ENCODE measurements at regions not wholly inside any gene's neighbourhood (a gene's known extent, or its start where the extent isn't known, plus 50 kb on each side); places are given as distances from the start of the nearest gene placed in this dataset.

GRCh38 chr1:184315254-184315653 lies 71.6 kb upstream of the C1orf21 start:
- TF ChIP-seq CTCF (IDR thresholded peaks at IDR 0.05) (no peak), RNF2 (IDR thresholded peaks at IDR 0.05; ENCODE audit: borderline replicate concordance, low read depth) (no peak), CEBPB (IDR thresholded peaks at IDR 0.05) (no peak), RAD21 (conservative IDR thresholded peaks at IDR 0.05 in 1 of 2, IDR thresholded peaks at IDR 0.05 in 1 of 2) (no peak), POLR2A (IDR thresholded peaks at IDR 0.05; ENCODE audit: low read length) (no peak), REST (IDR thresholded peaks at IDR 0.05) (no peak), HOXB5 (CRISPR knock-in tag; IDR thresholded peaks at IDR 0.05) (no peak)
- TF ChIP-seq, protein P1, sequence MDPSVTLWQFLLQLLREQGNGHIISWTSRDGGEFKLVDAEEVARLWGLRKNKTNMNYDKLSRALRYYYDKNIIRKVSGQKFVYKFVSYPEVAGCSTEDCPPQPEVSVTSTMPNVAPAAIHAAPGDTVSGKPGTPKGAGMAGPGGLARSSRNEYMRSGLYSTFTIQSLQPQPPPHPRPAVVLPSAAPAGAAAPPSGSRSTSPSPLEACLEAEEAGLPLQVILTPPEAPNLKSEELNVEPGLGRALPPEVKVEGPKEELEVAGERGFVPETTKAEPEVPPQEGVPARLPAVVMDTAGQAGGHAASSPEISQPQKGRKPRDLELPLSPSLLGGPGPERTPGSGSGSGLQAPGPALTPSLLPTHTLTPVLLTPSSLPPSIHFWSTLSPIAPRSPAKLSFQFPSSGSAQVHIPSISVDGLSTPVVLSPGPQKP (IDR thresholded peaks at IDR 0.05; ENCODE audit: low read depth, low read length): no peak
- TF ChIP-seq, protein P2, sequence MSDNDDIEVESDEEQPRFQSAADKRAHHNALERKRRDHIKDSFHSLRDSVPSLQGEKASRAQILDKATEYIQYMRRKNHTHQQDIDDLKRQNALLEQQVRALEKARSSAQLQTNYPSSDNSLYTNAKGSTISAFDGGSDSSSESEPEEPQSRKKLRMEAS (IDR thresholded peaks at IDR 0.05): no peak
- TF ChIP-seq, protein P3, sequence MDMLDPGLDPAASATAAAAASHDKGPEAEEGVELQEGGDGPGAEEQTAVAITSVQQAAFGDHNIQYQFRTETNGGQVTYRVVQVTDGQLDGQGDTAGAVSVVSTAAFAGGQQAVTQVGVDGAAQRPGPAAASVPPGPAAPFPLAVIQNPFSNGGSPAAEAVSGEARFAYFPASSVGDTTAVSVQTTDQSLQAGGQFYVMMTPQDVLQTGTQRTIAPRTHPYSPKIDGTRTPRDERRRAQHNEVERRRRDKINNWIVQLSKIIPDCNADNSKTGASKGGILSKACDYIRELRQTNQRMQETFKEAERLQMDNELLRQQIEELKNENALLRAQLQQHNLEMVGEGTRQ (IDR thresholded peaks at IDR 0.05): no peak

Data from A549 (cell line).